GM18909 (cell line): ENCODE measurements at regions not wholly inside any gene's neighbourhood (a gene's known extent, or its start where the extent isn't known, plus 50 kb on each side); places are given as distances from the start of the nearest gene placed in this dataset.

ENCODE experiments used
- ATAC-seq: cut with Tn5 transposase; IDR thresholded peaks from one replicate; pipeline ENCODE4 v1.9.1; 2021; ENCODE audit warnings: mild to moderate bottlenecking; ENCODE audit not compliant: unreplicated experiment, poor library complexity

- ATAC-seq, result no peak
These were observed 169.7 kb upstream of the ZFHX3 start for GRCh38 chr16:73217654-73218053.

DNA sequence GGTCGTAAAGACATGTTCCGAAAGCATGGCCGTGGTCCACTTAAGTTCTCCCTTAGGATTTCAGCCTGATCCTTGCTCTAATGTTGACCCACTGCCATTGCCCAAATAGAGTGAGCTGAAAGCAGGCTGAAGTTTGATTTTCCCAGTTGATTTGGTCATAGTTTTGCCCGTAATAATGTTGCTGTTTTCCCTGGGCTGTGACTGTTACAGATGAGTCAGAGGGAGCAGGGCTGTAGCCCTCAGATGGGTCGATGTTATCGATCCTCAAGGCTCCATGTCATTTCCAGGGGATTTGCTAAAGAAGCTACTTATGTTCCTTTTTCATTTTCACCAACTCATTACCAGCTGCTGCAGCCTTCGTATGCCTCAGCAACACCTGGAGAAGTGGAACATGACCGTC, 169.0 kb upstream of the ZFHX3 start:
- no peak for ATAC-seq

DNA sequence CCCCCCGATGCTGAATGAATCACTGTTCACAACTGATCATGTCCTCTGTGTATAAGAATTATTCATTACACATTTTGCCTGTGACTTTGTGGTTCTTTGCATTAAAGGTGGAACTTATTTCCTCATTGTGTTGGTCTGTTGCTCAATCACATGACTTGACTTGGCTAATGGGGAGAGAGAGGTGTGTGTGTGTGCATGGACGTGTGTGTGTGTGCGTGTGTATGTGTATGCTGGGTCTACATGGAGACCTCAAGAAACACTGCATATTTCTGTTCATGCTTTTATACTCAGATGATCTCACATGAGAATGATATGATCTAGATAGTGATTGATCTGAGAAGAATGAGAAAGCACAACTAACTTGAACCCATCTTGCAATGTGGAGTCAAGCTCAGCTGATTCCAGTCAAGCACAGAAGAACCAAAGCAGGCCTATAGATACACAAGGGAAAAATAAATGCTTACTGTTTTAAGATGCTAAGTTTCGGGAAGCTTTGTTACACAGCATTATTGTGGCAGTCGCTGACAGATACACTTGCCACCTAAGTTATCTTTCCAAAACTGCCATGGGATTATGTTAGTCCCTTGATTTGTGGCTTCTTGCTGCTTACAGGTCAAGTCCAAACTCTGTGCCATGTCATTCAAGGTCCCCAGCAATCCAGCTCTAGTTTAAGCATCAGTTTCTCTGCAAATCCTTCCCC, 167.9 kb upstream of the ZFHX3 start:
- ATAC-seq, result no peak

DNA sequence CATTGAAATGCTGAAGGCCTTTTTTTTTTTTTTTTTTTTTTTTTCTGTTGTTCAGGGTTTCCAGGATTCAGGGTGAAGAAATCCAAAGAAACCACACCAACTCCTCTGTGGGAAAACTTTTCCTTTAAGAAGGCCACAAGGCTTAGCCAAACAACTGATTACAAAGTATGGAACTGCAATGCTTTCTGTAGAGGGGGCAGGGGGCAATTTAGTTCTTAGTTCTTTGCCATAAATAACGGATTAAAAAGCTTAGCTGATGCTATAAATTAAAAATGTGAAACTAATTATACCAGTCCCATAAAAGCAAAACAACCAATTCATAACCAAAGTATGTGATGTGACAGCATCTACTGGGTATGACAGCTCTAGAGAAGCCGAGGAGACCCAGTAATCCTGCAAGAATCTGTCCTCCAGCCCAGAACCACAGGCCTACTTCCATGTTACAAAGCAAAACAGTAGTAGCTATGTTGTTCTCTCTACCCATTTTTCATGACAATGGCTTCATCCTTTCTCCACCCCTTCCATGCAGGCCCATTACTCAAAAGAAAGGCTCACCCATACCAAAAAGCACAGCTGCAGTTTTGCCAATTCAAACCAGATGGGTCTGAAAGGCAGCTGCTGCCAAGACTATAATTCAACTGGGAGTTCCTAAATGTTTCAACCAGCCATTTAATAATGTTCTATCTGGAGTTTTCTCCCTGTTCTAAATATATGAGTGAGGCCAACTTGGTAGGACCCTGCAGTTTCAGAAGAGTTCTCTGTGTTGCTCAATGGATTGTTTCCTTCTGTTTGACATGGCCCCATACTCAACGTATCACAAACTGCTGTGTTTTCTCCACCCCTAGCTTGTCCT, 167.1 kb upstream of the ZFHX3 start:
- ATAC-seq, result no peak

DNA sequence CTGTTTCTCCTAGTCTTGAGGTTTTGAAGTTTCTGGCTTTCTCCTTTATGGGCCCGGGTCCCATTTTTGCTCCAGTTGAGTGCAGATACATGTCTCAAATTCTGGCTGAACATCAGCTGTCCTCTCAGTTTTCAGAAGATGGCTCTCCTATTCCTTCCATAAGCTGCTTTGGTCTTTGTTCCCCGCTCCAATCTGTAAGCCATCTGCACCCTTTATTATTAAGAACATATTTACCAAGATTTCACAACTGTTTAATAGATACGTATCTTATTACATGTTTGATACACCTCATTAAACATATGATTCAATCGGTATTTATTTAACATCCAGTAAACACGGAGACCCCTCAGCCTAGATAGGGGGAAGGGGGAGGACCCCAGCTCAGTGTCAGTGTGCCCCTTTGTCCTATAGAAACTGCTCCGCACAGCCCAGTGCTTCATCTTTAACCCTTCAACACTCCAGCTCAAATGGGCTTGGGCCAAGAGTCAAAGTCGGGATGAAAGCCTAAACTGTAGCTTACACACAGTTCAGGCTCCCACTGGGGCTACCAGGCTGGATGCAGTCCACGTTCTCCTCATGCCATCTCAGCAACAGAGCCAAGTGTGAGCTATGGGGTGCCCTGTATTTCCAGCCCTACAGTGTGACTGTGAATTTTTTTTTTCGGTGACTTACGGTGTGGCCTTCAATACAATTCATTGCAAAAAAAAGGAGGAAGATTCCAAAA, 166.0 kb upstream of the ZFHX3 start:
- ATAC-seq, result no peak

DNA sequence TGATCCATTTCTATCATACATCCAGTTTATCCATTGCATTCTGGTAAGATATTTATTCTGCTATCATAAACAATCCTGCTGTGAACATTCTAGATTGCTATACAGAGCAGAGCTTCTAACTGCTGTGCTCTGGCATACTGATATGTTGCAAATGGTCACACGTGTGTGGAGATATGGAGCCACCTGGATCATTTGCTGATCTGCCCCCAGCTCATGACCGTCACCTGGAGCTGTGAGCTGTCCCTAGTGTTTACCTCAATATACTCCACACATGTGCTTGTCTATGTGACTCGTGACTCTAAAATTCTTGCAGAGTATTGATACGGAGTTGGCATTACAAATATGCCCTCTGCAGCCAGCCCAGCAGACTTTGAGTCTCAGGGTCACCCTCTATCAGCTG, 164.5 kb upstream of the ZFHX3 start:
- no peak for ATAC-seq

GRCh38 chr16:73210686-73211085, 162.8 kb upstream of the ZFHX3 start:
- ATAC-seq, result no peak

DNA sequence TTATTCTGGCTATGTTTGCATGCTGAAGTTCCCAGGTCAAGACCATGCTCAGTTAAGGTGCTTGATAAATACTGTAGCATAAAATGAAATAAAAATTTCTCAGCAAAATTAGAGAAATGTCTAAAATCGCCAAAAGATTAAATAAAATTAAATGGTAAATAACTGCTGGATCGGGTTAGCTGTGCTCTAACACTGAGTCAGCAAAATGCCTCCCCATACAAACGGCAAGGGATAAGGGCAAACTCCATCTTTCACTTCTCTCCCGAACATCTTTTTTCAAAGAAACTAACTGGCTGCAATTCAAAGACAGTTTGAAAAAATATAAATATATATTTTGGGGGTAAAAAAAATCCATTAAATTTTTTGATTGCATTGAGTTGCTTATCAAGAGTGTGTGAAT, 162.2 kb upstream of the ZFHX3 start:
- ATAC-seq, result no peak

DNA sequence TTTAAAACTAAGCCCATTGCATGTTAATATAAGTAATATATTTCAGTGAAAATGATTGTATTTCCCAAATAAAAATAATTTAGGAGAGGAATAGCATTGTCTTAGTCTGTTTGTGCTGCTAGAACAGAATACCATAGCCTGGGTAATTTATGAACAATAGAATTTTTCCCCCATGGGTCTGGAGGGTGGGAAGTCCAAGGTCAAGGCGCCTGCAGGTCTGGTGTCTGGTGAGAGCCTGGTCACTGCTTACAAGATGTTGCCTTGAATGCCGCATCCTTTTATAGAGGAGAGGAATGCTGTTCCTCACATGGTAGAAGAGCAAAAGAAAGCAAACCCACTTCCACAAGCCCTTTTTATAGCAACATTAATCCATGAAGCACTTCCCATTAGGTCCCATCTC, 161.3 kb upstream of the ZFHX3 start:
- no peak for ATAC-seq

GRCh38 chr16:73206151-73206707, 158.3 kb upstream of the ZFHX3 start:
- no peak for ATAC-seq

- no peak for ATAC-seq
These were observed 157.4 kb upstream of the ZFHX3 start for GRCh38 chr16:73205153-73205886.

- no peak for ATAC-seq
These were observed 156.6 kb upstream of the ZFHX3 start for GRCh38 chr16:73204359-73205152.

DNA sequence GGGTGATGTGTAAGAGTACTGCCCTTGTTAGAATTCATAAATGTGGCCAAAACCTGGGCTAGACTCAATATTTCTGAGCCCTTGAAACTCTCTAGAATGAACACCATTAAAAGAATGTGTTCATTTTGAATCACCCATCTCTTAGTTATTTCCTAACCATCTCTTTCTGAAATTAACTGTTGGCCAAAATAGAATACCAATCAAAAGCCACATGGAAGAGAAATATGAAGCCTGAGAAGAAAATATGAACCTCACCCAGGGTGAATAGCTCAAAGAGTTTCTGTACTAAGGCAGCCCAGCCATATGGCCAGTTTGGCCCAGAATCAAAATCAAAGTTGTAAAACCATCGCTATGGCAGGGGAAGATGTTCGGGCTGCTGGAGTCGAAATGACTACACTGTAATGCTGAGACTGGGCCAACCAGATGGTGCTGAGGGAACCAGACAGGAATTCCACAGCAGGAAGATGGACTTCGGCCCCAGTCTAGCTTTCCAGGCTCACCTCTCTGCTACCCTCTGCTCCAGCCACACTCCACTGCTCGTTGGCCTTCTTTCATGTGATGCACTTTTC, 154.3 kb upstream of the ZFHX3 start:
- no peak for ATAC-seq

DNA sequence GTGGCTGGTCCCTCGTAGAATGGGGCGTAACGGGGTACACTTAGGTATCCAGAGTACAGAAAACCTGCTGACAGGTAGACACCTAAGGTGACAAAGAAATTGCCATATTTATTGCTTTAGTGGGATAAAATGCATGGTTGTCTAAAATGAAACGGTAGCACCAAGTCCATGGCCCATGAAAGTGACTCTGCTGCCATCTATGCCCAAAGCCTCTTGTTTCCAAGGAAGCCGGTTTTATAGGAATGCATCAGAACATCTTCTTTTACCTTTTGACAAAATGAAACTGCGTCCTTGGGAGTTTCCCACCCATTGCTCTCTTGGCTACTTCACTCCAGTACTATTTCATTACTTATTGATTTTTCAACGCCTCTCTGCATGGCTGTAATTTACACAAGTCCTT, 151.3 kb upstream of the ZFHX3 start:
- no peak for ATAC-seq

GRCh38 chr16:73198481-73198880, 150.6 kb upstream of the ZFHX3 start:
- no peak for ATAC-seq

GRCh38 chr16:73197598-73197997, 149.7 kb upstream of the ZFHX3 start:
- ATAC-seq, result no peak

DNA sequence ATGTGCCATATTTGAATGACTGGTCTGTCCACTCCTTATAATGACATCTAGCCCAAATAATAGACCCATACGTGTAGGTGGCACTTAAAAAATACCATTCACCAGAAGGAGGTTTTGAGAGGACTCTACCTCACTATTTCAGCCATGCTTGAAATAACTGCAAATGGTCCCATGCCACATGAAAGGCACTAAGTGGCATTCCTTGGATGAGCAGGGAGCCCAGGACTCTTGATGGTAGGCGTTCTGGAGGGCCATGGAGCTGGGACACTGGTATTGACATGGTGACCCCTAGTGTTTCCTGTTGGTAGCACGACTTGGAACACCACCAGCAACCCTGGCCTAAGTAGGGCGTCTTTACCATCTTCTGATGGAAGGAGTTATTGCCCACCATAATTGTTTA, 148.7 kb upstream of the ZFHX3 start:
- ATAC-seq, result peak; percentile 79

GRCh38 chr16:73193464-73193863, 145.5 kb upstream of the ZFHX3 start:
- no peak for ATAC-seq

DNA sequence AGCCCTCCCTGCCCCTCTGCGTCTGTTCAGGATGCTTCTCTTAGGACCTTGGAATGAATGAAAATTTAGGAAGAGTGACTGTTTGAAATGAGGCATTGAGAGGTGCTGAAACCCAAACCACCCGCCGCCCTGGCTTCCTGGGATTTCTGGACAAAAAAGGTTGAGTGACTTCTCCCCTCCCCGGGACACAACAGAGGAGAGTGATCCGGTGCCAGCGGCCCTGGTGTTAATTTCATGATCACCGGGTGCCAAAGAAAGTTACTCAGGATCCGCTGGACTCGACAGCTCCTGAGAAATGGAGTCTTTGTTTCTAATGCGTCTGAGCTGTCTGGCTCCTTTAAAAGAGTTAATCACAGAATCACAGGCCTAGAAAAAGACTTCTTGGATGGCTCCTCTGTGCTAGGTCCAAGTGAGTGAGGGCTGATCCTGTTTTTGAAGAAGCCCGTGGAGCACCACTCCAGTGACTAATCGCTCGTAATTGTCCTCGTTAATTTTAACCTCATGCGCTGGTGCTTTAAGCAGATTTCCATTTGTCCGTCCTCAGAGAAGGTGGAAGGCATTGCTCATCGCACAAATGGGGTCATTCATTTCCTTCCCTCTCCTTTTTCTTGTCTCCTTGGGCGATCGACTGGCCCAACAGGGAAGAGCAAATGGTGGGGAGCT, 144.4 kb upstream of the ZFHX3 start:
- no peak for ATAC-seq
